DMS 273 treated with DMSO at 0.1 percent for 48 hours (cell line): ENCODE measurements at regions not wholly inside any gene's neighbourhood (a gene's known extent, or its start where the extent isn't known, plus 50 kb on each side); places are given as distances from the start of the nearest gene placed in this dataset.

Experiments used
- DNase-seq: peaks from one replicate; lab custom pipeline; 2025; lab: John Stamatoyannopoulos, UW

DNA sequence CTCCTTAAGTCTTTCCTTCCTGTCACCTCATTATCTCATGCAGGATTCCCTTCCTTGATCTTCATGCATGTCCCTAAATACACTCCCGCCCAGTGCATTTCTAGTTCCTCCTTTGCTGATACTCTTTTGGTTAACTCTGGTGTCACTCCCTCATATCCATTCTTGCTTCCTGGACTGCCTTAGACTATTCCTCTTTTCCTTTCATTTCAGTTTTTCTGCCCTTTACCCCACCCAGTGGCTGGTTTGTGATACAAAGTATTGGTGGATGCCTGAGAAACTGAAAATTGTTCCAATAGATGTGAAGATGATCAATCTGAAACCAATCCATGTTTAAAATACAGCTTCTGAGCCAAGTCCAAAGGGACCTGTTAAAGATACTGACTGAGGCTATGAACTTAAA, 553.8 kb upstream of the CAMK1G start:
- no peak for DNase-seq

DNA sequence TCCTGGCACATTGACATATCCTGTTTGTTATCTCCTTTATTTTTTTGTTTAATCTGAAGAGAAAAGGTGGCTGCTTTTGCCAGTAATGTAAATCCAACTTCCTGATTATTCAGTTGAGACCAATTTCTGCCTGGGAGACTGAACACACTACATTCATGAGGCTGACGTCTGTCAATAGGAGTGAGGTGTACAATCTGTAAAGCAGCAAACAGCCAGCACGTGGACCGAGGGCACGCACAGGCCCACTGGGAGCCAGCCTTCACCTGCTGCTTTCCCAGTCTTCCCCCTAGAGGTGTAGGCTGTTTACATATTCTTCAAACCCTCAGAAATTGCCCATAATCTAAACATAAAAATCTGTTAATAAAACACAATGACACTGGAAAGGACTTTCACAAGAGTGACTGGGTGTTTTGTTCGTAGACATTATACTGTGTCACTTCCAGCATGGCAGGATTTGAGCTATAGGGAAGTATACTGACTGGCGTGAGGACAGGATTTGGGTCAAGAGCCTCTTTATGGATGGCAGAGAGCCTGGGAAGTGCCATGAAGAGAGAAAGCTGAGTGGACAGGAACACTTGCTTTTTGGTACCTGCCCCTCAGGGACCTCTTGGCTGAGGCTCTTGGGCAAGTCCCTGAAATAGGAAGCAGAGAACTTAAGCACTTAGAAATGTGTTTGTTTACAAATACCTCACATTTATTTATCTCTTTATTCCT, 552.9 kb upstream of the CAMK1G start:
- no peak for DNase-seq

DNA sequence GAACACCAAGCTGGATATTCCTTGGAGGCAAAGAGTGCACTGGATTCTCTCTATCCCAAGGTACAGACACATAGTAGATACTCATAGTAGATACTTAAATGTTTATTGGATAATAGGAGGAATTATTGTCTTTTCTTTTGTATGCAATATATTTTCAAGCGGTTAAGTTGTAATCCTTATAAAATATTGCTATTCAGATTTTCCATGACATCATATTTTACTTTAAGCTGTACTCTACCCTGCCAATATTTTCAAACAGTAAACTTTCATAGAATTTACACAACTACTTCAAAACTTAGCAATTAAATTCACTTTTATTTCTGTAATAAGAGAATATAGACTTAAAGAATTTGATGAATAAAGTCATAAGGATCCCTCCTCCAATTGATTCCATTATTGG, 546.5 kb upstream of the CAMK1G start:
- DNase-seq, result no peak

DNA sequence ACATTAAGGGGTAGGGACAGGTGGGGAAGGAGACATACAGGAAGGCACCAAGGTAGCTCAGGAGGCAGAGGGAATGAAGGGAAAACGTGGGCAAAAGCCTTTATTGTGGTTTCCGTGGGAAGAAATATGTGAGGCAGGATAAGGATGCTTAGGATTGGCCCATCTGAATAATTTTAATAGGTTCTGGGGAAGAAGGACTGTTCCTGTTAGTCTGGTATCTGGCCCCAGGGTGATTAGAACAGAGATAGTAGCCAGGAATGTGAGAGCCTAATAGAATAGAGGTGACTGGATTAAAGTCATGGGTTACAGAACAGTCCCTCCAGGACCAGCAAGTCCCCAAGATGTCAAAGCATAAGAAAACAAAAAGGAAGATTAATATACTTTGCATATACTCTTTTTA, 545.2 kb upstream of the CAMK1G start:
- DNase-seq, result no peak

DNA sequence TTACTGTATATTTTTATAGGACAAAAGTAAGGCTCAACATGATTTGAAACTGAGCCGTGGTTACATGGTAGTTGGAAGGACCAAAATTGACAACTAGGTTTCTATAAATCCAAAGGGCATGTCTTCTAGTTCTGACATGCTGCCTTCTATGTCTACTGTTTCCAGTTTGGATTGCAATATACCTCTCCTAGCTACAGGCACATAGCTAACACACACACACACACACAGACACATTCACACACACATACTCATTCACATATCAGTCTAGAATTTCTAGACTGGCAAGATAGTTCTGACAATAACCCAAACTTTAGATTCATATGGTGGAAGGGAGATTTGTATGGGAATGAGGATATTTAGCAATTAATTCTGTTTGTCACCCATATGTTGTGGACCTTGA, 544.8 kb upstream of the CAMK1G start:
- no peak for DNase-seq

DNA sequence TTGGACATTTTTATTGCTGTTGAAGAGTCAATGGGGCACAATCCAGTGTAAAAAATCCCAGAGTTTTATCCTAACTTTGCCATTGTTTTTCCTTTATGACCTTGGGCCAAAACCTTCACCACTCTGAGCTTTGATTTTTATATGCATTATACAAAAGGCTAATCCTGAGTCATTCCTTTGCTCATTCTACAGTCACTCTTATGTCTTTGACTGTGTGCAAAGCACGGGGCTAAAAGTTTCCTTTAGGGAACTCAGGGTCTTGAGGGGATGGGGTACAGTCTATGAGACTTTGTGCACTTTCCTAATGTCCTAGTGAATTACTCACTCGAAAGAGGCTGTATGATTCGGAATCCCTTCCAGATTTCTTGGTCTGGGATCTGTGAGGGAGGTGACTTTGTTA, 543.2 kb upstream of the CAMK1G start:
- DNase-seq, result no peak

DNA sequence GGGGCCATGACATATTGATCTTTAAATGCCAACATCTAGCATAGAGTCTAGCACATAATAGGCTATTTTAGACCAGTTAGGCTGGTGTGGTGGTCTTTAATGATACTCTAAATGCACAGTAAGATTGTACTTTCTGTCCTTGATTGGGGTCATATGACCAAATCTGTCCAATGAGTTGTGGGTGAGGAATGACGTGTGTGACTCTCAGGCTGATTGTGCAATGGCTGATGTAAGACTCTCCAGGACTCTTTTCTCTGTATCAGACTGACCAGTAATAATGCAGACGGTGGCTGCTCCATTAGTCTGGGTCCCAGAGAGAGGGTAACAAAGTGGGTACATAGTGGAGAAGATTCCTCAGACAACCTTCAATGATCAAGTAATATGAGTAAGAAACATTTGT, 541.6 kb upstream of the CAMK1G start:
- DNase-seq, result no peak

DNA sequence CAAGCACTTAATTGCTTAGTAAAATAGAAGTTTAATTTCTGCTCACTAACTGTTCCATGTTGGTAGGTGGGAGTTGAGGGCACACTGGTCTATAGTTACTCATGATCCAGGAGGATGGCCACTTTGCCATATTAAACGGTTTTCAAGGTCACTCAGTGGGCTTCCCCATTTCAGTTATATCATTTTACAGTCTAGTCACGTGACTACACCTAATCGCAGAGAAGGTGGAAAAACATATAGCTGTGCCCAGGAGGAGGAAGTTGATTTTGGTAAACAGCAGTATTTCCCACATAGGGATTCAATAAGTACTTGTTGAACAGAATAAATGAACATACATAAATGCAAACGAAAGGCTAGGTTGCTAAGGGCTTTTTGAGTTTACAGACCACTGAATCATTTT, 541.1 kb upstream of the CAMK1G start:
- no peak for DNase-seq

DNA sequence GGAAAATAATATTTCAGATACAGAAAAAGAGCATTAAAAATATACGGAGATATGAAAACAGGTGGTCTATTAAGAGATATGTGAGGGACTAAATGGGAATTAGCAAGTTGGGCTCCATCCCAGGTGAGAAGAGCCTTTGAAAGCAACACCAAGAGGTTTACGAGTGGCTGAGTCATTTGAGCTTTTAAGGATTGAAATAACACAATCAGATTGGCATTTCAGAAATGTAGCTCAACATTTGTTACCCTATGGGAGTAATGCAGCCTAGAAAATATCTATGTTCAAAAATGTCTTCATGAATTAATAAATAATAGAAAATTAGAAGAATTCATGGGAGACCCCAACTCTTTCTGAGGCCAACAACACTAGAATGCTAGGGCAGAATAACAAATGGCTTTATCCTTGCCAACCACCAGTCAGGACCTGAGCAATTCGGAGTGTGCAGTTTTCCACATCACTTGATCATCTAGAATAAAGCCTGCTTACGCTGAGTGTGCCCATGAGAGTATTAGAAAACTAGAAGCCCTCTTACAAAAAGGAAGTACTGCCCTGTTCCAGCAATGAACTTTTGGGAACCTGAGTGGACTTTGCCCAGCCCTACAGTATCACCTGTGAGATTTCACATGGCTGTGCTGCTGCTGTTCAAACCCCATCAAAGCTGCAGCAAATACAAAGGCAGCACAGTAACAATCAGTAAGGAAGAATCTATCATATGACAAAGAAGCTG, 538.0 kb upstream of the CAMK1G start:
- no peak for DNase-seq

DNA sequence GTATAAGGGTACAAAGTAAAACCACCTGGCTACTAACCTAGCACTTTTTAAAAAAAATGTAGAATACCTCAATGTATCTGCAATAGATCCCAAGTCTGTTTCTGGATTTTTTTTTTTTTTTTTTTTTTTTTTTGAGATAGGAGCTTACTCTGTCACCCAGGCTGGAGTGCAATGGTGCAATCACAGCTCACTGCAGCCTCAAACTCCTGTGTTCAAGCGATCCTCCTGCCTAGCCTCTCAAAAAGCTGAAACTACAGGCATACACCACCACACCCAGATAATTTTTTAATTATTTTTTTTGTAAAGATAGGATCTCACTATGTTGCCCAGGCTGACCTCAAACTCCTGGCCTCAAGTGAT, 537.5 kb upstream of the CAMK1G start:
- DNase-seq, result no peak

DNA sequence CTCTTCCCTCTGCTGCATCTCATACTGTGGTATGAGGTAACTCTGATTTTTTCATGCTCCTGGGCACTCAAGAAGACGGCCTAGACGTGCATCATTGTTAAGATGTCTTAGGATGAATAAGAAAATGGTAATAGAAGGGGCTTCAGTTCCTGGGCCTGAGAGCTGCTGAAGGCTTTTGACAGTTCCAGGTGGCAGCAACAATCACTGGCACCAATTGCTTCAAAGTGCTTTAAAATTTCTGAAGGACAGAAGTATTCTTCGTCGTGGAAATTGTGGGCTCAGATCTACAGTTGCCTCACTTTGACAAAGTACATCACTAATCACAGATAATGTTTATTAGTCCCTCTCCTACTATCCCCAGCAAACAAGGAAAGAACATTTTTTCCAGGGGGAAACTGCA, 536.6 kb upstream of the CAMK1G start:
- DNase-seq, result no peak

DNA sequence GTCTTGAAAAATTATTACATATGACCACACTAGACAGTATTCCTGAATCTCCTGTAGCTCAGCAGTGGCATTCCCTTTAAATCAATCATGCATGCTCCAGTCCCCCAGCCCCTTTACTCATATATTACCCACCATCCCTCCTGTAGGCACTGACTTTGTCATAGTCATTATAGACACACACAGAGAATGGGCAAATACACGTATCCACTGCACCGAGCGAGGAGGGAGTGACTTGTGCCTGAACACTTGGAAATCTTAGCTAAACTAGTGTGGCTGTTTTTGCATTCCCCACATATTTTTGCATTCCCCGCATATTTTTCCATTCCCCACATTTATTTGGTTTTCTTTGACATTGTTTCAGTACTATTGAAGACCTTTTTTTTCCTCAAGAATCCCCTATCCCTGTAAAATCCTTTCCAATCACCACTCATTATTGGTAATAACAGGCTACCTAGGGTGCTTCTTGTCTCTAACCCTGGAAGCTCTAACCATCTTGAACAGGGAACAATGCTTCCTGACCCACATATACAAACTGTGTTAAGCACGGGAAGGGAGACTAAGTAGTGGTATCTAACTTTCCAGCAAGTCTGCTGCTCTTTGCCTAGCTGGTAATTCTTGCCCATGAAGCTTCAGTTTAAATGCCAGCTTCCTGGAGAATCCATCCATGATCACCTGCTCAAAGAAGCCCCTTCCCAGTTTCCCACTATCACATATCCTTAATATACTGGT, 534.4 kb upstream of the CAMK1G start:
- no peak for DNase-seq

DNA sequence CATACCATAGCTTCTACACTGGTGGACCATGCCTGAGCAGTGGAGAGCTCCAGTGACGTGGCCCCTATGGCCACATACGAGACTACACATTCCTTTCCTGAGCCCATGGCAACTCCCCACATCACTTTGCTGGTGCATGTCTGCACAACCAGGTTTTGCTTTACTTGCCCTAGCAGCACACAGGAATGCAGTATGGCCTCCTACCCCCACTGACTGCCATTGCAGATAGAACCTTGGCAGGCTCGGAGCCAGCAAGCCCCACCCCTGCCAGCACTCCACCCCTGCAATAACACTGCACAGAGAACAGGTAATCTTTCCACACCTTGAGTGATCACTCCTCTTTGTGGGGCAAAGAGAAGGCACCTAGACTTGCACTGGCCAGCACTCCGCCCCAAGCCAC, 531.9 kb upstream of the CAMK1G start:
- no peak for DNase-seq

DNA sequence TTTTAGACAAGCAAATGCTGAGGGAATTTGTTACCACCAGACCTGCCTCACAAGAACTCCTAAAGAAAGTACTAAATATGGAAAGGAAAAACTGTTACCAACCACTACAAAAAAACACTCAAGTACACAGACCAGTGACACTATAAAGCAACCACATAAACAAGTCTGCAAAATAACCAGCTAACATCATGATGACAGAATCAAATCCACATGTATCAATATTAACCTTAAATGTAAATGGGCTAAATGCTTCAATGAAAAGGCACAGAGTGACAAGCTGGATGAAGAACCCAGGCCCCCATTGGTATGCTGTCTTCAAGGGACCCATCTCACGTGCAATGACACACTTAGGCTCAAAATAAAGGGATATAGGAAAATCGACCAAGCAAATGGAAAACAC, 529.9 kb upstream of the CAMK1G start:
- DNase-seq, result no peak

DNA sequence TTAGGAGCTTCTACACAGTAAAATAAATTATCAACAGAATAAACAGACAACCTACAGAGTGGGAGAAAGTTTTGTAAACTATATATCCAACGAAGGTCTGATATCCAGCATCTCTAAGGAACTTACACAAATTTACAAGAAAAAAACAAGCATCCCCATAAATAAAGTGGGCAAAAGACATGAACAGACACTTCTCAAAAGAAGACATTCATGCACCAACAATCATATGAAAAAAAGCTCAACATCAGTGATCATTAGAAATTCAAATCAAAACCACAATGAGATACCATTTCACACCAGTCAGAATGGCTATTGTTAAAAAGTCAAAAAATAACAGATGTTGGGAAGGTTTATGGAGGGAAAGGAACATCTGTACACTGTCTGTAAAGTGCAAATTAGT, 526.4 kb upstream of the CAMK1G start:
- no peak for DNase-seq

DNA sequence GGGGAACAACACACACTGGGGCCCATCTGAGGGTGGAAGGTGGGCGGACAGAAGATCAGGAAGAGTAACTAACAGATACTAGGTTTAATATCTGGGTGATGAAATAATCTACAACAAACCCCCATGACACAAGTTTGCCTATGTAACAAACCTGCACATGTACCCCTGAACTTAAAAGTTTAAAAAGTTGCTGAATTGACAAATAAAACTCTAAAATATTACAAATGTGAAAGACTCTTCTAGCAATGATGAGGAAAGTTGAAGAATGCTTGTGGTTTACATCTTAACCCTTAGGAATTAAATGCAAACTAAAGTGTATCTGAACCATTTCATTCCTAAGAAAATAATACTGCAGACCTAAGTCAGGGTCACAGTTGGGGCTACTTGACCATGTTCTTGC, 525.6 kb upstream of the CAMK1G start:
- no peak for DNase-seq

DNA sequence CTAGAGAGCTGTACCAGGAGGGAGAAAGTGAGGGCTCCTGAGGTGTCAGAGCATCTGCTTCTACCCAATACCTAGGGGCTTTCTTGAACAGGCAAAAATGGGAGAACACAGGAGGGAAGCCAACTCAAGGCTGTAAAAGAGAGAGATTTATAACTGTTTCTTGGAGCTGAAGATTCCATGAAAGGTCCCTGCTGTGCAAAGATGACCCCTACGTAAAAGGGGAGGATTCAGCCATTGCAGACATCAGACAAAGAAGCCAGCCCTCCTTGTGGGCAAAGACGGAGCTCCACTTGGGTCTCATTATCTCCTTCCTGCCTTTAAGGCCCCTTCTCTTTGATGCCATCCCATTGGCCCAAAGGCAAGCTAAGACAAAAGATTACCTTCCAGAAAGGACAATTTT, 524.1 kb upstream of the CAMK1G start:
- no peak for DNase-seq

DNA sequence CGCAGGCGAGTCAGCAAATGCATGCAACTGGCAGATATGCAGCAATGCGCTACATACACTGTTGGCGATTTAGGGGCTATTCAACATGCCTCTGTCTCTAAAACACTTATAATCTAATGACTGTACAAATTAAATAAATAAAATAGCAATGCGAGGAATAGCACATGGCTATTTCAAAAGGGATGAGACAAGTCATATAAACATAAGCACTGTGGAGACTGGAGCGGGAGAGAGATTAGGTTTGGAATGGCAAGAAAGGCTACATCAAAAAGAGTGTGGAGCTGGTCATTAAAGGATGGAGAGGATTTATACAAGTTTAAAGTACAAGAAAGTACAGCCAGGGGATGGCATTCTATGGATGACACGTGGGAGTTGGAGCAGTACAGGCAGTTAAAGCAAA, 523.5 kb upstream of the CAMK1G start:
- DNase-seq, result no peak

DNA sequence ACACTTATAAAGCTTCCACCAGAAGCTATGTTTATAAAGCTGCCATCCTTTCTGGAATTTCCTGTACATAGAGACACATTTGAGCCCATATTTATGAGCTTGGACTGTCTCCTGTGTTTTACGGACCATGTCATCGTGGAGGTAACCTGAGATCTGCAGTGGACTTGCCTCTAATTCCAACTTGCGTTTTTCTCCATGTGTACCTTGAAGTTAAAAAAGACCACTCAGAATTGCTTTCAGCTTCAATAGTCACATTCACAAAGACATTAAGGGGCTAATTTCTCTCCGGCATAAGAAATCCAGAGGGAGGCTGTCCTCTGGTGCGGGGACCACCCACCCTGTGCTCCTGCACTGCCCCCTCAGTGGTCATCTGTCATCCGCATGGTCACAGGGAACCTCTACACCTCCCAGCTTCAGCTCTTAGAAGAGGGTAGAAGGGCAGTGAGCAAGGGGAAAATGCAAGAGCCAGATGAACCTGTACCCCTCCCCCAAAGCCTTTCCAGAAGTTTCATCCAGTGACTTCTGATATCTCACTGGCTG, 521.4 kb upstream of the CAMK1G start:
- DNase-seq, result no peak

DNA sequence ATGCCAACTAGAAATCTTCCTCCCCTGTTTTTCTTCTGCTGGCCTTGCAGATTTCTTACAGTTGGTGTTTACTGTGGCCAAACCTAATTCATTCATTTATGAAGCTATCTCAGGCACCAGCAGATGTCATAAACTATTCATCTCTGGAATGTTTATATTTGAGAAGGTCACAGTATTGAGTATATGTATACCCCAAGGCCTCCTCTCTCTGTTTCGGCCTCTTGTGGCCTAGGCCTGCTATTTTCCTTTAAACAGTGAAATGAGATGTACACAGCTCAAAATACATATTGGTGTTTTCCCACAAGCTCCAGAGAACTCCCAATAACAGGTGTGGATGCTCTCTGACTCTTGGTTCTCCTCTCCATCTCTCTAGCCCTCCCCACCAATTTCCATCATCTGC, 520.7 kb upstream of the CAMK1G start:
- DNase-seq, result no peak

DNA sequence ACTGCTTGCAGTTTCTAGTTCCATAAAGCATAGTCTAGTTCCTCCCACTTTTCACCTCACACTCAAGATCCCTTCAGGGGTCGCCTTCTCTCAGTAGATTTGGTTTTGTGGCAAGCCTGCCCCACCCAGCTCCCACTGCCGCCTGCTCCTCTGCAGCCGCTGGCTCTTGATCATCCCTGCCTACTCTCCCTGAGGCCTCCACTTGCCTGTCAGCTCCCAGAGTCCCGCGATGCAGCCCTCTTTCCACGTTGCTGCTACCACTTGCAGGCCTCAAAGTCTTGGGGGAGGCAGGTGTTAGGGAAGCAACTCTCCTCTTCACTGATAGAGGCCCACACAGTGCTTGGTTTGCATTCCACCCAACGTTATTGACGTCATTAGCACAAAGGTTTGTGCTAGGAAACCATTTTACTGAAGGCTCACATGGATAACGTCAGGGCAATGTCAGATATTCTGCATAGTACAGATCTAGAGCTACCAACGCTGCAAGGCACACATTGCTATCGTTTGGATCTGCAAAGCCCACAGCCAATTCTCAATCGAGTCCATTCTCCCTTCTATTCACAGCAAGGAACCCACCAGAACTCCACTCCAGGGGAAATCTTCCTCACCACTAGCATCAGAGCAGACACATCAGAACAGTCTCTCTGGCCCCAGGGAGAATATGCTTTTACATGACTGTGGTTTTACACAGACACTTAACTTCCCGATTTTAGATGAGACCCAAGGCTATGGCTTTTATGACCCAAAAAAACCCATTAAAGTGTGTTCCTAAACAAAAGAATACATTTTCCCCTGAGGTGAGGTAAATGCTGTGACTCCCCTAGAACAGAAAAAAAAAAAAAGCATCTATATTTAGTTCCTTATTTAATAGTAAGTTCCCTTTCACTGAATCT, 519.5 kb upstream of the CAMK1G start:
- no peak for DNase-seq
